ENCODE measurements at regions not wholly inside any gene's neighbourhood (a gene's known extent, or its start where the extent isn't known, plus 50 kb on each side); places are given as distances from the start of the nearest gene placed in this dataset.
"Not testable (repeated sequence)": the region's sequence is repeated elsewhere in the genome, so short reads cannot be mapped to it uniquely, and the experiment has no call there.

- H3K27ac ChIP-seq = no peak overlapping the region
- H3K27me3 ChIP-seq = no peaks in the 10 kb centered on the region
- H3K4me3 ChIP-seq = no peak overlapping the region
- DNase-seq (ENCODE audit: low spot score) = no peak
- TF ChIP-seq CTCF (IDR thresholded peaks at IDR 0.05) = no peak
- H3K9me3 ChIP-seq = no peaks in the 10 kb centered on the region
- H3K36me3 ChIP-seq = no peaks in the 10 kb centered on the region
- no peaks in the 10 kb centered on the region for H3K4me1 ChIP-seq
Observed at GRCh38 chr4:110343534-110343933, 132.4 kb upstream of the ENPEP start.

GRCh38 chr4:110341118-110341517, 134.8 kb upstream of the ENPEP start:
- DNase-seq (ENCODE audit: low spot score); H3K36me3 ChIP-seq; H3K4me3 ChIP-seq; H3K4me1 ChIP-seq; H3K27ac ChIP-seq; H3K27me3 ChIP-seq; H3K9me3 ChIP-seq: not testable (repeated sequence)

GRCh38 chr4:110335399-110335798, 137.0 kb upstream of the ELOVL6 start:
- DNase-seq (ENCODE audit: low spot score) = no peak

GRCh38 chr4:110332483-110332882, 134.1 kb upstream of the ELOVL6 start:
- no peaks in the 10 kb centered on the region for H3K36me3 ChIP-seq
- no peak for DNase-seq (ENCODE audit: low spot score)
- no peak overlapping the region for H3K4me3 ChIP-seq
- no peak for TF ChIP-seq CTCF (IDR thresholded peaks at IDR 0.05)
- no peaks in the 10 kb centered on the region for H3K9me3 ChIP-seq
- H3K27ac ChIP-seq = no peak overlapping the region
- H3K27me3 ChIP-seq = no peaks in the 10 kb centered on the region
- no peaks in the 10 kb centered on the region for H3K4me1 ChIP-seq

More at GRCh38 chr4:110335399-110335798, 137.0 kb upstream of the ELOVL6 start:
- Histone ChIP-seq H3K36me3 (no peaks in the 10 kb centered on the region), H3K27ac (no peak overlapping the region), H3K4me3 (no peak overlapping the region), H3K27me3 (no peaks in the 10 kb centered on the region), H3K9me3 (no peaks in the 10 kb centered on the region), H3K4me1 (no peaks in the 10 kb centered on the region)
- no peak for TF ChIP-seq CTCF (IDR thresholded peaks at IDR 0.05)

GRCh38 chr4:110326426-110326825, 128.0 kb upstream of the ELOVL6 start:
- not testable (repeated sequence) for H3K4me1 ChIP-seq; H3K27me3 ChIP-seq; H3K9me3 ChIP-seq; DNase-seq (ENCODE audit: low spot score); H3K36me3 ChIP-seq; H3K27ac ChIP-seq; H3K4me3 ChIP-seq

- no peak for TF ChIP-seq CTCF (IDR thresholded peaks at IDR 0.05)
- H3K4me3 ChIP-seq = no peak overlapping the region
- no peak for DNase-seq (ENCODE audit: low spot score)
- H3K27ac ChIP-seq = no peak overlapping the region
- H3K27me3 ChIP-seq = no peaks in the 10 kb centered on the region
- H3K36me3 ChIP-seq = no peaks in the 10 kb centered on the region
- H3K9me3 ChIP-seq = no peaks in the 10 kb centered on the region
- H3K4me1 ChIP-seq = peaks cover 0 to 4% of the 10 kb centered on the region in 2 donors
Observed at GRCh38 chr4:110310795-110311194, 112.4 kb upstream of the ELOVL6 start.

- H3K4me3 ChIP-seq = no peak overlapping the region
- DNase-seq (ENCODE audit: low spot score) = no peak
- H3K4me1 ChIP-seq = peaks cover 0 to 4% of the 10 kb centered on the region in 2 donors
- H3K27me3 ChIP-seq = no peaks in the 10 kb centered on the region
- TF ChIP-seq CTCF (IDR thresholded peaks at IDR 0.05) = no peak
- H3K9me3 ChIP-seq = no peaks in the 10 kb centered on the region
- no peak overlapping the region for H3K27ac ChIP-seq
- no peaks in the 10 kb centered on the region for H3K36me3 ChIP-seq
Observed at GRCh38 chr4:110309675-110310074, 111.3 kb upstream of the ELOVL6 start.
